ENCODE measurements at regions not wholly inside any gene's neighbourhood (a gene's known extent, or its start where the extent isn't known, plus 50 kb on each side); places are given as distances from the start of the nearest gene placed in this dataset.

DNA sequence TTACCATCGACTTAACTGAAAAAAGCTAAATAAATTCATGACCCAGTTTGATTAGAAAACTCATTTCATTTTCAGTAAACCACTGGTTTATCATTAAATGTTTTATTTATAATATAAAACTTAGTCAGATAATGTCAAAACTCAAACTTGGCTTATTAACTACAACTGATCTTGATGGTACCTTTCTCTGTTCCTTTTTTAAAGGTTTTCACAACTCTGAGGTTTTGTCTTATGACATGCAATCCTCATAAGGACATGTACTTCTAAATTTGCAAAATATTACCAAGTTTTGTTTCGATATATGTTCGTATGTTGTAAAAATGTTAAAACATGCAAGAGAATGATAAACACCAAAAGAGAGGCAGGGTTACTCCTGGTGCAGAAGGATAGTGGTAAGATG is 82.5 kb upstream of the PDE10A start:
- no peak for DNase-seq (ENCODE audit: low read depth, low spot score)
- no peak overlapping the region for H3K27ac ChIP-seq
- H3K9me3 ChIP-seq (ENCODE audit: low read depth, low read length): no peaks in the 10 kb centered on the region
- TF ChIP-seq FOXP2 (optimal IDR thresholded peaks at IDR 0.05; ENCODE audit: control extremely low read depth, extremely low read length, insufficient read depth) (no peak), EZH2 (IDR thresholded peaks at IDR 0.05) (no peak), POLR2AphosphoS5 (IDR thresholded peaks at IDR 0.05; ENCODE audit: borderline replicate concordance, low read depth, low read length) (no peak)
- H3K36me3 ChIP-seq (ENCODE audit: insufficient read depth, low read length): no peaks in the 10 kb centered on the region
- no peak overlapping the region for H3K4me3 ChIP-seq
- no peak overlapping the region for H3K9ac ChIP-seq (ENCODE audit: insufficient read length)

DNA sequence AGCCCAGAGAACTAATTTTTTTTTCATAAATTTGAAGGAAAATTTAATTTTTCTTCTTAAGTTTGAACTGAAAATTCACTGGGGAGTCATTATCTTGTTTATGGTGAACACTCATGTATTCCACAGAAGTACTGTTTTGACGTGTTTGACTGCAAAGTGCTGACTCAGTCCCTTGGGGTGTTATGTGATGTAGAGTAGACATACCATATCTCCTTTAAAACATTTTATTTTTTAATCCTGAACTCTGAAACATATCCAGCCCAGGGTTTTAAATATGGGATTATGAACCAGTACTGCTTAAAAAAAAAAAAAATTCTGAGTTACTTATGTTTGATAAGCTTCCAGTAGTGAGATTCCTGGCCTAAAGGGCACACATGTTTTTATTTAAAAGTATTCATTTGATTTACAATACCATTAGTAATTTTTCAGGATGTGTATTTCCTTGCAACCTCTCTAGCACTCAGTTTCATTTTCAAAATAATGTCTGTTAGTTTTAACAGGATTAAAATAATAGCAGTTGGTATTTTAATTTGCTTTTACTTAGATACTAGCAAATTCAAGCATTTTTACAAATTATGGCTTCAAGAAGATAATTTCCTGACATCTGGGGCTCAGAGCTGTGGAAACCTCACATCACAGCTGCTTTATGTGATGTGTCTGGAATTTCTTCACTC is 81.7 kb upstream of the PDE10A start:
- Histone ChIP-seq H3K4me3 (no peak overlapping the region), H3K9ac (ENCODE audit: insufficient read length) (no peak overlapping the region), H3K9me3 (ENCODE audit: low read depth, low read length) (no peaks in the 10 kb centered on the region), H3K27ac (no peak overlapping the region), H3K36me3 (ENCODE audit: insufficient read depth, low read length) (no peaks in the 10 kb centered on the region)
- TF ChIP-seq EZH2 (IDR thresholded peaks at IDR 0.05) (no peak), POLR2AphosphoS5 (IDR thresholded peaks at IDR 0.05; ENCODE audit: borderline replicate concordance, low read depth, low read length) (no peak), FOXP2 (optimal IDR thresholded peaks at IDR 0.05; ENCODE audit: control extremely low read depth, extremely low read length, insufficient read depth) (no peak)
- no peak for DNase-seq (ENCODE audit: low read depth, low spot score)

DNA sequence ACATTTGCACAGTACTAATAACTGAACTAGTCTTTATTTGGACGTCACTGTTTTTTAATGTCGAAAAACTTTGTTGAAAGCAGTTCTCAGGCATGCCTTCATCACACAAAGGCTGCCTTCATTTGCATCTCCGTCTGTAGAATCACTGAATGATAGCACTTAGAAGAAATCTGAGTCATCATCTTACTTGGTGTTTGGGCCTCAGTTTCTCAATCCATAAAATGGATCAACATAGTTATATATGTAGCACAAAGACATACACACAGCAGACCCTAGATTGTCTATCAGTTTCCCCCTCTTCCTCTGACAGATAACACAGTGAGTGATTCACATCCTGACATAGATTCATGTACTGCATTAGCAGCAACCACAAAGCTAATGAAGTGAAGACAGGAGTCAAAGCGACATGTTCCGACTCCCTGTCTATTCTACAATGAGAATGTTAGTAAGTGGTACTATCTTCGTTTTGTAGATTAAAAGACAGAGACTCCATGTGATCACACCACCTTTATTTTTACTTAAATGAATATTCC is 80.4 kb upstream of the PDE10A start:
- no peak for TF ChIP-seq FOXP2 (optimal IDR thresholded peaks at IDR 0.05; ENCODE audit: control extremely low read depth, extremely low read length, insufficient read depth)

DNA sequence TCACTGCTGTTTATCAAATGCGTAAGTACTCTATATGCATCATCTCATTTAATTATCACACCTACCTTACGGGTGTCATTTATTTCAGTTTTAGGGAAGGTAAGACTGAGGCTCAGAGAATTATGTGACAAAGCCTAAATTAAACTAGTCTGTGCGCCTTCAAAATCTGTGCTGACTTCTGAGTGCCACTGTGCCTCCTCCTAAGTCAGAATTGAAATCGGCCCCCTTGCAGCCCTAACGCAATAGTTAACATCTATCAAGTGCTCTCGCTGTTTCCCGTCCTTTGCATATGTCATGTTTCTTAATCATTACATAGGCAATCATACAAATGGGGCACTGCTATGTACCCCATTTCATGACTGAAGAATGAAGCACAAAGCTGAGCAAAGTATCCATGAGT is 79.0 kb upstream of the PDE10A start:
- no peaks in the 10 kb centered on the region for H3K36me3 ChIP-seq (ENCODE audit: insufficient read depth, low read length)
- H3K4me3 ChIP-seq: no peak overlapping the region
- no peak overlapping the region for H3K27ac ChIP-seq
- no peak overlapping the region for H3K9ac ChIP-seq (ENCODE audit: insufficient read length)
- no peak for TF ChIP-seq FOXP2 (optimal IDR thresholded peaks at IDR 0.05; ENCODE audit: control extremely low read depth, extremely low read length, insufficient read depth)
- no peak for TF ChIP-seq EZH2 (IDR thresholded peaks at IDR 0.05)
- no peak for TF ChIP-seq POLR2AphosphoS5 (IDR thresholded peaks at IDR 0.05; ENCODE audit: borderline replicate concordance, low read depth, low read length)
- DNase-seq (ENCODE audit: low read depth, low spot score): no peak
- no peaks in the 10 kb centered on the region for H3K9me3 ChIP-seq (ENCODE audit: low read depth, low read length)

More for the DNA sequence above, 80.4 kb upstream of the PDE10A start:
- no peak overlapping the region for H3K27ac ChIP-seq
- no peak for DNase-seq (ENCODE audit: low read depth, low spot score)
- H3K36me3 ChIP-seq (ENCODE audit: insufficient read depth, low read length): no peaks in the 10 kb centered on the region
- H3K9me3 ChIP-seq (ENCODE audit: low read depth, low read length): no peaks in the 10 kb centered on the region
- H3K9ac ChIP-seq (ENCODE audit: insufficient read length): no peak overlapping the region
- H3K4me3 ChIP-seq: no peak overlapping the region

DNA sequence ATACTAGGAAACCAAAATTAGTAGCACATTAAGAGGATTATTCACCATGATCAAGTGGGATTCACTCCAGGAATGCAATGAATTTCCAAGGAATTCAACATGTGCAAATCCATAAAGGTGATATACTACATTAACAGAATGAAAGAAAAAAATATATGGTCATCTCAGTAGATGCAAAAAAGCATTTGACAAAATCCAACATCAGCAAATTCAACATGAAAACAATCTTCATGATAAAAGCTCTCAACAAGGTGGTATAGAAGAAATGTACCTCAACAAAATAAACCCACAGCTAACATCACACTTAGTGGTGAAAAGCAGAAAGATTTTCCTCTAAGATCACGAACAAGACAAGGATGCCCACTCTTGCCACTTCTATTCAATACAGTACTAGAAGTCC is 74.4 kb upstream of the PDE10A start:
- H3K36me3 ChIP-seq (ENCODE audit: insufficient read depth, low read length): no peaks in the 10 kb centered on the region
- no peaks in the 10 kb centered on the region for H3K9me3 ChIP-seq (ENCODE audit: low read depth, low read length)
- H3K27ac ChIP-seq: no peak overlapping the region
- no peak overlapping the region for H3K4me3 ChIP-seq
- no peak overlapping the region for H3K9ac ChIP-seq (ENCODE audit: insufficient read length)
- no peak for DNase-seq (ENCODE audit: low read depth, low spot score)
- TF ChIP-seq FOXP2 (optimal IDR thresholded peaks at IDR 0.05; ENCODE audit: control extremely low read depth, extremely low read length, insufficient read depth): no peak
- TF ChIP-seq POLR2AphosphoS5 (IDR thresholded peaks at IDR 0.05; ENCODE audit: borderline replicate concordance, low read depth, low read length): no peak
- no peak for TF ChIP-seq EZH2 (IDR thresholded peaks at IDR 0.05)

DNA sequence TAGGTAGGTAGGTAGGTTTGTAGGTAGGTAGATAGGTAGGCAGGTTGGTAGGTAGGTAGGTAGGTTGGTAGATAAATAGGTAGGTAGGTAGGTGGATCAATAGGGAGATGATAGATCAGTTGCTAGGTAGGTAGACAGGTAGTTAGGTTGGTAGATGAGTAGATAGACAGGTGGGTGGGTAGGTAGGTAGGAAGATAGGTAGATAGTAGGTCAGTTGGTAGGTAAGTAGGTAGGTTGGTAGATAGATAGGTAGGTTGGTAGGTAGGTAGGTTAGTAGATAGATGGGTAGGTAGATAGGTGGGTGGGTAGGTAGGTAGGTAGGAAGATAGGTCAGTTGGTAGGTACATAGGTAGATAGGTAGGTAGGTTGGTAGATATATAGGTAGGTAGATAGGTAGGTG is 72.0 kb upstream of the PDE10A start:
- Histone ChIP-seq H3K9ac (ENCODE audit: insufficient read length) (no peak overlapping the region), H3K36me3 (ENCODE audit: insufficient read depth, low read length) (no peaks in the 10 kb centered on the region), H3K4me3 (no peak overlapping the region), H3K27ac (no peak overlapping the region), H3K9me3 (ENCODE audit: low read depth, low read length) (no peaks in the 10 kb centered on the region)
- TF ChIP-seq FOXP2 (optimal IDR thresholded peaks at IDR 0.05; ENCODE audit: control extremely low read depth, extremely low read length, insufficient read depth): no peak
- DNase-seq (ENCODE audit: low read depth, low spot score): no peak

DNA sequence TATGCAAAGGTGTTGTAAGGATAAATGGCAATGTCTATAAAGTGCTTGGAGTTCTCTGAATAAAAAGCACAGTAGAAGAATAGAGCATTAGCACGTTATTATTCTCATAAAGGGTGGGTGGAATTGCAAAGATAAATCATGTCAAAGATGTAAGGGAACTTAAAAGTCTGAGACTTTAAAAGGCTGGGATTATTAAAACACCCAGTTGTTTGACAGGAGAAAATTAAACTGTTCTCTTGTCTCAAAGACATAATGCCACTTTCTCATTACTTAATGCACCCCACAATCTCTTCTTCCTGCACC is 70.4 kb upstream of the PDE10A start:
- DNase-seq (ENCODE audit: low read depth, low spot score): no peak
- no peak overlapping the region for H3K9ac ChIP-seq (ENCODE audit: insufficient read length)
- TF ChIP-seq POLR2AphosphoS5 (IDR thresholded peaks at IDR 0.05; ENCODE audit: borderline replicate concordance, low read depth, low read length) (no peak), EZH2 (IDR thresholded peaks at IDR 0.05) (no peak), FOXP2 (optimal IDR thresholded peaks at IDR 0.05; ENCODE audit: control extremely low read depth, extremely low read length, insufficient read depth) (no peak)
- H3K27ac ChIP-seq: no peak overlapping the region
- H3K4me3 ChIP-seq: no peak overlapping the region
- H3K36me3 ChIP-seq (ENCODE audit: insufficient read depth, low read length): no peaks in the 10 kb centered on the region
- no peaks in the 10 kb centered on the region for H3K9me3 ChIP-seq (ENCODE audit: low read depth, low read length)

DNA sequence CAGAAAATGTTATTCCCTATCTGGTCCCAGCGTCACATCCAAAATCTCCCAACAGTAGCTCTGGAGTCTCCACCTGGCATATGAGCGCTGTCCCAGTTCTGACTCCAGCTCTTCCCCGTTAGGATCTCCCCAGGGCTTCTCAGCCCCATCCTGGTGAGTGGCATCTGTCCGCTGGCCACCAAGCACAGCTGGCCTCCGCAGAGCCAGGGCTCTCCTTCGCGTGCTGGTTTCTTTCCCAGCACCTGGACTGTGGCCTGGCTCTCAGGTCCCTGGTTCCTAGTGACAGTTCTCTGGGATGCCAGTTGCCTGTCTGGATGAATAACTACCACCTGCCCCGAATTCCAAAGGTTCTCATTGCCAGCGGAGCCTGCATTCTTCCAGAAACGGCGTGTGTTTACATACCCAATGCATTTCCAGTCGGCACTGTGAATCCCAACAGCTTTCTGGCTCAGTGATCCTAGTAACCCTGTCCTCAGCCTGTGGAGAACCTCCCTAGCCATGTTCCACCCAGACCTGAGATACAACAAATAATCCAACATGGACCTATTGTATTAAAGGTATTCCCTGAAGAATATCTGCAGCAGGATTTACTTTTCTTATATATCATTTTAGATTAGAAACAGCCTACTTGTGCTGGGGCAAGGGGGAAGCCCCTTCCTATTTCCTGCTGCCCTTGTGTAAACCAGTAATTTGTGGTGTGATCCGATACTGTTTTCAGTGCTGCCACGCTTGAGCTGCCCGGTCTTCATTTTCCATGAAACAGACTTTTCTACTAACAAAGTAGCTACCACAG is 69.9 kb upstream of the PDE10A start:
- Histone ChIP-seq H3K27ac (no peak overlapping the region), H3K4me3 (no peak overlapping the region), H3K9ac (ENCODE audit: insufficient read length) (no peak overlapping the region), H3K36me3 (ENCODE audit: insufficient read depth, low read length) (no peaks in the 10 kb centered on the region), H3K9me3 (ENCODE audit: low read depth, low read length) (no peaks in the 10 kb centered on the region)
- DNase-seq (ENCODE audit: low read depth, low spot score): no peak
- no peak for TF ChIP-seq FOXP2 (optimal IDR thresholded peaks at IDR 0.05; ENCODE audit: control extremely low read depth, extremely low read length, insufficient read depth)

All from SK-N-MC (cell line).